NCI-H2196 treated with DMSO at 0.1 percent for 48 hours (cell line): ENCODE measurements at regions not wholly inside any gene's neighbourhood (a gene's known extent, or its start where the extent isn't known, plus 50 kb on each side); places are given as distances from the start of the nearest gene placed in this dataset.

ENCODE experiments used
- DNase-seq: peaks from one replicate; lab custom pipeline; 2025; ENCODE audit not compliant: unreplicated experiment; lab: John Stamatoyannopoulos, UW

DNA sequence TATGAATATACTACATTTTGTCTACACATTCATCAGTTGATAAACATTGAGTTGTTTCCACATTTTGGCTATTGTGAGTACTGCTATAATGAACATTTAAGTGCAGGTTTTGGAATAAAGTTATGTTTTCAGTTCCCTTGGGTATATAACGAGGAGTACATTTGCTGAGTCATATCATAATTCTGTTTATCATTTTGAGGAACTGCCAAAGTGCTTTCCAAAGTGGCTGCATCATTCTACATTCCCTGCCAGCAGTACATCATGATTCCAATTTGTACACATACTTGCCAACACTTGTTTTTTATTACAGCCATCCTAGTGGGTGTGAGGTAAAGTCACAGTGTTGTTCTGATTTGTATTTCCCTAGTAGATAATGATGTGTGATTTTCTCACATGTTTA lies 1458.6 kb upstream of the TENM4 start:
- DNase-seq = no peak

- DNase-seq = no peak
Observed at GRCh38 chr11:80898910-80899309, 1458.1 kb upstream of the TENM4 start.

GRCh38 chr11:80886684-80887083 lies 1445.9 kb upstream of the TENM4 start:
- no peak for DNase-seq

DNA sequence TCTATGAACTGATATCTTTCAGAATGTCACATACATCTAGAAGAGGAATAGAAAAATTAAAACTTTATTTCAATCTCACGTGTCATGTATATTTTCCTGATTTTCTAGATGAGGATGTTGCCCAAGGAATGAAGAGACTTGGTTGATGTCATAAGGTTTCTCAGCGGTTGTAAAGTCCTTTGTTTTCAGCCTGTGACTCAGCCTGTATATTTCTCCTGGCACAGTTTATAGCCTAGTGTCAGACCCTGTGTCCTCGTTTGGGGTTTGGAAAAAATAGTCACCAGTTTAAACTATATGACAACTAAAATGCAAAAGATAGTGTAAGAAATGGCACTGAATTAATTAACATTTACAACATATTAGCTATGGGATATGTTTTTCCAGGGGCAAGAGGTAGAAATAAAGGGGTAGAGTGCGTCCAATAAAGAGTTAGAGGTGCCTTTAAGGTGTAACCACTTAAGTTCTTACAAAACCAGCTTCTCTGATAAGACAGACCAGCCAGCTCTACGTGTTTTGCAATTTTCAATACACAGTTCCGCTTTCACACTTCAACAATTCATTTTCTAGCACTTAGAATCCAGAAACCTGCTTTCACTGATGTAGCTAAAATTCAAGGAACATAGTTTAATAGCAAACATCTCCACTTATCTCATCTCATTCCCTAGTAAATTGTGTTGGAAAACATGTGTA lies 1432.6 kb upstream of the TENM4 start:
- DNase-seq = no peak

GRCh38 chr11:80872116-80872728 lies 1431.4 kb upstream of the TENM4 start:
- no peak for DNase-seq

DNA sequence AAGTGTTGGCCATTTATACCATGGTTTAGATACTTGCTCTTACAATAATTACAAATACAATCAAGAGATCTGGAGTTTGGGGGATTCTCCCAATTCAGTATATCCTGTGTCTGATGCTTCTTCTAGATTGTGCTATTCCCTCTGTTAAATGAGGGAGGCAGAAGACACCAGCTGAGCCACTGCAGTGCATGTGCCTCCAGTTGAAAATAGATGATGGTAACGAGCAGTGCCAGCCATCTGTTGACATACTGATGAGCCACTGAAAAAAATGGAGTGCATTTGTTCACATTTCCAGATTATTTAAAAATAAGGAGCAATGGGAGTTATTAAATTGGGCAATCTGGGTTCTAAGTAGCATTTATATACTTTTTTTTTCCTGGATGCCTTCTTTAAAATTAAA lies 1428.0 kb upstream of the TENM4 start:
- DNase-seq = no peak

GRCh38 chr11:80862011-80862410 lies 1421.2 kb upstream of the TENM4 start:
- no peak for DNase-seq

DNA sequence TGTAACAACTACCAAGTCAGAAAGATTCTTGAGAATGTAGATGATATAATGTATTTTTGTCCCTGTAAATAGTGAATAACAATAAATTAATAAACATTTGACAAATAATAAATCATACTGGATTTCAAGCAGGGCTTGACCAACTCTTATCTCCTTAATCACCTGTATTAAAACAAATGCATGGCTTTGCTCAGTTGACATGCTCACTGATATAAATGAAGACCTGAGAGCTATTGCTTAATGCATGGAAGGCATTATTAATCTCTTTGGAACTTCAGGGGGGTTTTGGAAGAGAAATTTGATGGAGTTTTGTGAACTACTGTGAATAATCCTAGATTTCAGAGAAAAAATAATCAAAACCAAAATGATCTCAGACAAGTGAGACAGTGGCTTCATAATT lies 1420.4 kb upstream of the TENM4 start:
- no peak for DNase-seq

DNA sequence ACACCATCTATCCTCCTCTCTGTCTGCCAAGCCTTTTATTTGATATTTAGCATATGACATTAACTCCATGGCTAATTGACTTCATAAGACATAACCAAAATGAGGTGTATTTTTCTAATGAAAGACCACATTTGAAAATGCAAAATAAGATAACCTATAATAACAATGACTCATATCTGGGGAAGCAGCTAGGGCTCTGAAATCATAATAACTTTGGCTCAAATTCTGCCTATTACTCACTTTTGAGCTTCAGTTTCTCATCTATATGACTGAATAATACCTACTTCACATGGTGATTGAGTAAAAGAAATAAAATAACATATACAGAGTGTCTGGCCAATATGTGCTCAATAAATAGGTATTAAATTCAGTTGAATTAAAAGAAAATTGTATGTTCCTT lies 1419.8 kb upstream of the TENM4 start:
- no peak for DNase-seq

DNA sequence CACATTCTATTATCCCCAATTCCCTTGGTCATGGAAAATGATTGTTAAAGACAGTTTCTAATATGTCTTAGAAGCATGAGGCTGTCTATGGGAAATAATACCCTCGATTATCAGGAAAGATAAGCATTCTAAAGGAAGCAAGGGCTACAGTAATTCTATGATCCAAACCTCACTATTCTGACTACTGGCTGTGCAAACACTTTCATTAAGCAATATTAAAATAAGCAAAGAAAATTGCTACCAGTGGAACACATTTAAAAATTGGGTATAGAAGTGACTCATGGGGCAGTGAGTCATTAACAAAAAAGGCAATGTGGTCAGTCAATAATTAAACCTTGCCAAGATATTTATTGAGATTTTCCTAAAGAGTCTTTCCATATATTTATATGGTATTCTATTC lies 1415.2 kb upstream of the TENM4 start:
- no peak for DNase-seq

DNA sequence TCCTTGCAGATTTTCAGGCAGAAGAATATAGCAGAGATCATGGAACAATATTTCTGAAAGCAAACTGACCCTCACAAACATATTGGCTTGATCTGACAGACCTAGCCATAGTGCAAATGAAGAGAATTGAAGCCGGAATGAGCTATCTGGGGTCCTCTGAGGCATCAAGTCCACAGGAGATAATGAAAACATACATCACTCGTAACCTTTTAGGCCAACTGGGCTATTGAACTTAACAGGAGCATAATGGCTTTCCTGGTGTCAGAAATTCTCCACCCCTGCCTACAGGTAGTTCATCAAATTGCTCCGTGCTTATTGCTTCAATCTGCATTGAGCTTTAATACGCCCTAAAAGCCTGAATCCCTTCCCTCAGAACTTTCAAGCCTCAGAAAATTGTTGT lies 1414.6 kb upstream of the TENM4 start:
- no peak for DNase-seq

DNA sequence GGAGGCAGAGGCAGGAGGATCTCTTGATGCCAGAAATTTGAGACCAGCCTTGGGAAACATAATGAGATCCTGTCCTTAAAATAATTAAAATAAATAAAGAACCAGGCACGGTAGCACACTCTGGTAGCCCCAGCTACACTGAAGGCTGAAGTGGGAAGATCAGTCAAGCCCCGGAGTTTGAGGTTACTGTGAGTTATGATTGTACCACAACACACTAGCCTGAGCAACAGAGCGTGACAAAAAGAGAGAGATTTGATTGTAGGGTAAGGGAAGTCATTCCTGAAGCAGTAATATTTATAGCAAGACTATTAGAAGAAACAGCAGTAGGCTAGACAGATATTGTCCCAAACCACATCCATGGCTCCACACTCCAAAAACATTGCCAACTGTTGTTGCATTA lies 1408.4 kb upstream of the TENM4 start:
- no peak for DNase-seq

DNA sequence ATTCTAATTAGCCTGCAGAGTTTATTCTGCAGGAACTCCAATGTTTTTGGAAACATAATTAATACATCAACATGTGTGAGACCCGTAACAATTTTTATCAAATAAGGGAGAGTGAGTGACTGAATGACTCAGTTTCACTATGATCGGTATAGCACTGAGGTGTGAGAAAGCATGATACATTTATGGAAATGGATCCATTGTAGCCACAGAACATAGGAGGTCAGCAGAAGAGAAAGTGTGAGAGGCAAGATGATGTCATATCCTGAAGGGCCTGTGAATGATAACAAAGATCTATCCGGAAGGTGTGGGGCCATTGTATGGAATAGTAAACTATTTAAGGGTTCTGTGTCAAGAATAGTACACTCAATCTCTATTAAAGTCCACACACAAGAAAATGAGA lies 1406.1 kb upstream of the TENM4 start:
- no peak for DNase-seq

DNA sequence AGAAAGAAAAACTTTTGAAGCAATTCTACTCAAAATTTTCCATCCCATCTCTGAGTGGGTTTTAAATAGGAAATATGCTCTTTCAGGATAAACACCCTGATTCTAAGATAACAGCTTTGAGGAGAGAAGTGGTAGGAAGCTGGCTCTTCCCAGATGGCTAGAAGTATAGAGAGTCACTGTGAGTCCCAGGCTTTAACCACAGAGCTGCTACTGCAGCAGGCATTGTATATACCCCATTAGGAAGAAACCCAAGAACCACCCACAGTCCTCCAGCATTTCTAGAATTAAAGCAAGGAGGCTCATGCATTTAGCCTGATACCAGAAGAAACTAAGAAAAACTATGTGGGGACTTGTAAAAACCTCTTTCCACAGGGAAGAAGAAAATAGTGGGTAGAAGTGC lies 1405.6 kb upstream of the TENM4 start:
- DNase-seq = no peak

GRCh38 chr11:80844110-80844819 lies 1403.4 kb upstream of the TENM4 start:
- no peak for DNase-seq

- no peak for DNase-seq
Observed at GRCh38 chr11:80843266-80843974, 1402.6 kb upstream of the TENM4 start.

DNA sequence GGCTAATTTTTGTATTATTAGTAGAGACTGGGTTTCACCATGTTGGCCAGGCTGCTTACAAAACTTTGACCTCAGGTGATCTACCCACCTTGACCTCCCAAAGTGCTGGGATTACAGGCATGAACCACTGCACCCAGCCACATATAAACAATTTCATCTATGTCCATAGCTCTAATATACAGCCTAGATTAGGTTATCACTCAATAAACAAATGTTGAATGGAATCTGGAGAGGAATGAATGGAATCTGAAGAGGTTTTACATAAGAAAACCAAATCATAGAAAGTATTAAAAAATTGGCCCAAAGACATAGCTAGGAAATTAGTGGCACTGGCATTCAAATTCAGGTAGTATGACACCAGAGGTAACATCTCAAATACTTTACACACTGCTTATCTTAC lies 1401.4 kb upstream of the TENM4 start:
- DNase-seq = no peak

DNA sequence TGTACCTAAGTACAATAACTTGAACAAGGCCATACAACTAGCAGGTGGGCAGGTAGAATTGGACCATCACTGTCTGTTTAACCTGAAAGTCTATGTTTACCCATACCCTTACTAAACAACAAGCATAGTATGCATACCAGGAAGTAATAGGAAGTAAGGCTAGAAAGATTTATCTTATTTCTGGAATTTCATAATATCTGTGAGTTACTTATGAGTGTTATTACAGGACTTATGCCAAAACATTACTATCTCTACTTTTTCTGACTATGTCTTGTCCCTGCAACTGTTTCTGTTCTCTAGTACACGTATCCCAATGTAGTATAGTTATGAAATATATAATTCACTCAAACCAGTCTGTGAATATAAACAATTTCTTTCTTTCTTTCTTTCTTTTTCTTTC lies 1400.8 kb upstream of the TENM4 start:
- DNase-seq = no peak

- no peak for DNase-seq
Observed at GRCh38 chr11:80838153-80838552, 1397.3 kb upstream of the TENM4 start.

- DNase-seq = no peak
Observed at GRCh38 chr11:80837051-80837450, 1396.2 kb upstream of the TENM4 start.

DNA sequence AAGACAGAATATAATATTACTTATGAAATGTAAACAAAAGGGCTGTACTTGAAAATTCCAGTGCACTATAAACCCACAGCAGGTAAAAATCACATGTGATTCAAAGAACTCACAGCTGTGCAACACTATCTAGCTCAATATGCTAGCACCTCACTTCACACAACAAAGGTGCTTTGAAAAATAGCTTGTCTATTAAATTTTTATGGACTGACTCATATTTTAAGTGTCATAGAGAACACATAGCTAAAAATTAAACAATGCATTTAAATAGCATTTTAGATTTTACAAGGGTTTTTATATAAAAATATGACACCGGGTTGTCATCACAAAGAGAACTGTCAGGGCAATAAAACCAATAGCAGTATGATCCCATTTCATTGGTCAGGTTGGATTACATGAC lies 1390.5 kb upstream of the TENM4 start:
- no peak for DNase-seq

DNA sequence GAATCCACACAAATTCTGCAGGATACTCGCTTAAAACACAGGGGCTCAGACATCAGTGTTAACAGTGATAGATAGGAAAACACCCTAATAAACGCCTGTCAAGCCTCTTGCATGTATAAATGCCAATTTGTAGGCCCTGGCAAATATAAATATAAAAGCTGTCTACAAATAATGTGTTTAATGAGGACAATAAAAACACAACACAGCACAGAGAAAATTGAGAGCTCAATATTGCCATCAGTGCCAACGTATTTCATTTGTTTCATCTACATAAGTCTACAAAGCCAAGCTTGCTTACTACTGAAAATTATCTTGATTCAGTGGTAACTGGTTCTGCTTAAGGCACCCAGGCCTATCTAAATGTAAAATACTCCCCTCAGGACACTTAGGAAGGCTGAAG lies 1387.0 kb upstream of the TENM4 start:
- DNase-seq = no peak
